CD14-positive monocyte (primary cell): ENCODE measurements at regions not wholly inside any gene's neighbourhood (a gene's known extent, or its start where the extent isn't known, plus 50 kb on each side); places are given as distances from the start of the nearest gene placed in this dataset.

ENCODE experiments used
- DNase-seq, 3 donors: peaks; one replicate each; pipeline ENCODE4 v3.0.0-alpha.2; 2011 to 2022
- H2AFZ ChIP-seq: 2 replicates; pipeline ENCODE4 v1.6.0; 2012; ENCODE audit warnings: mild to moderate bottlenecking, low read depth, low read length, inconsistent platforms; ENCODE audit not compliant: insufficient read depth, poor library complexity, severe bottlenecking
- H3K27ac ChIP-seq, 2 donors: 1 replicate in 1 of 2; 2 replicates in 1 of 2; pipeline ENCODE4 v1.5.1; 2012 to 2013; ENCODE audit warnings: low read length in 2 of 2, control low read depth in 1 of 2, inconsistent platforms in 1 of 2, low read depth in 1 of 2, mild to moderate bottlenecking in 1 of 2
- H3K27me3 ChIP-seq, 2 donors: one replicate each; pipeline versions ENCODE4 v1.6.0 to v1.6.1; 2011 to 2013; ENCODE audit warnings: low read length in 2 of 2; ENCODE audit not compliant: control insufficient read depth in 2 of 2, insufficient read depth in 2 of 2
- H3K36me3 ChIP-seq, 2 donors: replicated peaks in 1 of 2; 1 replicate in 1 of 2; 2 replicates in 1 of 2; pipeline versions ENCODE4 v1.5.1 to v1.6.1; 2012 to 2013; ENCODE audit warnings: low read length in 2 of 2, control low read depth in 1 of 2, inconsistent platforms in 1 of 2, mild to moderate bottlenecking in 1 of 2; ENCODE audit not compliant: insufficient read depth in 2 of 2, control insufficient read depth in 1 of 2
- H3K4me1 ChIP-seq, 2 donors: 1 replicate in 1 of 2; 2 replicates in 1 of 2; pipeline versions ENCODE4 v1.5.1 to v1.6.1; 2012 to 2013; ENCODE audit warnings: low read length in 2 of 2, control low read depth in 1 of 2, inconsistent platforms in 1 of 2, mild to moderate bottlenecking in 1 of 2, moderate library complexity in 1 of 2; ENCODE audit not compliant: insufficient read depth in 2 of 2, control insufficient read depth in 1 of 2
- H3K4me2 ChIP-seq: replicated peaks from 2 replicates; pipeline ENCODE3; 2012; ENCODE audit warnings: low read length, moderate library complexity, mild to moderate bottlenecking; ENCODE audit not compliant: poor library complexity, severe bottlenecking; ENCODE audit errors: extremely low read depth
- H3K4me3 ChIP-seq, 3 experiments: fragments of 200-600 bp in 1 of 3; sonication (generic) in 1 of 3; replicated peaks in 1 of 3; 1 replicate in 2 of 3; 2 replicates in 1 of 3; pipeline ENCODE4 v1.5.1; 2011 to 2013; ENCODE audit warnings: low read length in 3 of 3, mild to moderate bottlenecking in 3 of 3, control low read depth in 2 of 3, low read depth in 2 of 3, inconsistent platforms in 1 of 3, moderate library complexity in 1 of 3
- H3K79me2 ChIP-seq: 2 replicates; pipeline ENCODE4 v1.6.0; 2012; ENCODE audit warnings: mild to moderate bottlenecking, control low read depth, inconsistent platforms, low read length, moderate library complexity; ENCODE audit not compliant: insufficient read depth
- H3K9ac ChIP-seq: 2 replicates; pipeline ENCODE4 v1.6.0; 2017; ENCODE audit warnings: low read length, mild to moderate bottlenecking; ENCODE audit not compliant: insufficient read depth, poor library complexity, severe bottlenecking
- H3K9me3 ChIP-seq, 2 donors: replicated peaks in 1 of 2; 1 replicate in 1 of 2; 2 replicates in 1 of 2; pipeline versions ENCODE4 v1.5.1 to v1.6.1; 2012 to 2013; ENCODE audit warnings: low read length in 2 of 2, control low read depth in 1 of 2; ENCODE audit not compliant: control insufficient read depth in 1 of 2, insufficient read depth in 1 of 2
- H4K20me1 ChIP-seq: 2 replicates; pipeline ENCODE4 v1.6.0; 2012; ENCODE audit warnings: mild to moderate bottlenecking, low read length, control low read depth, moderate library complexity; ENCODE audit not compliant: insufficient read depth
- H3K27ac Mint-ChIP-seq, 7 donors: one replicate each; pipeline ENCODE4 v1.8.0; 2020; ENCODE audit warnings: mild to moderate bottlenecking in 7 of 7, mixed read lengths in 7 of 7, moderate library complexity in 6 of 7, inconsistent platforms in 2 of 7
- H3K27me3 Mint-ChIP-seq, 3 donors: one replicate each; pipeline ENCODE4 v1.8.0; 2021 to 2022; ENCODE audit warnings: low read depth in 3 of 3, mild to moderate bottlenecking in 3 of 3, mixed read lengths in 3 of 3, moderate library complexity in 3 of 3, inconsistent platforms in 1 of 3
- H3K36me3 Mint-ChIP-seq, 2 donors: one replicate each; pipeline ENCODE4 v1.8.0; 2020; ENCODE audit warnings: mixed read lengths in 2 of 2, inconsistent platforms in 1 of 2, mild to moderate bottlenecking in 1 of 2
- H3K4me1 Mint-ChIP-seq: one replicate; pipeline ENCODE4 v1.8.0; 2020; ENCODE audit warnings: mild to moderate bottlenecking, mixed read lengths
- H3K4me3 Mint-ChIP-seq, 2 donors: one replicate each; pipeline ENCODE4 v1.8.0; 2020; ENCODE audit warnings: mild to moderate bottlenecking in 2 of 2, mixed read lengths in 2 of 2, moderate library complexity in 1 of 2
- H3K9me3 Mint-ChIP-seq, 7 donors: one replicate each; pipeline ENCODE4 v1.8.0; 2020 to 2022; ENCODE audit warnings: mixed read lengths in 7 of 7, mild to moderate bottlenecking in 6 of 7, moderate library complexity in 6 of 7, inconsistent platforms in 2 of 7
- CTCF ChIP-seq: fragments of 200-600 bp; IDR thresholded peaks from one replicate; pipeline ENCODE4 v1.8.0; 2022; ENCODE audit warnings: antibody characterized with exemption, mild to moderate bottlenecking
- WGBS: methylation state at CpG from one replicate; pipeline ENCODE4 v1.1.5; 2013; ENCODE audit warnings: missing lambda C conversion rate; ENCODE audit not compliant: insufficient coverage; 5-methylcytosine and 5-hydroxymethylcytosine counted together
- intact Hi-C, 2 donors: fragments of 100-400 bp; cut with micrococcal nuclease; formaldehyde crosslinking; loops; one replicate each; pipeline versions ENCODE4 v1.15.0 to v1.15.1; 2023

DNA sequence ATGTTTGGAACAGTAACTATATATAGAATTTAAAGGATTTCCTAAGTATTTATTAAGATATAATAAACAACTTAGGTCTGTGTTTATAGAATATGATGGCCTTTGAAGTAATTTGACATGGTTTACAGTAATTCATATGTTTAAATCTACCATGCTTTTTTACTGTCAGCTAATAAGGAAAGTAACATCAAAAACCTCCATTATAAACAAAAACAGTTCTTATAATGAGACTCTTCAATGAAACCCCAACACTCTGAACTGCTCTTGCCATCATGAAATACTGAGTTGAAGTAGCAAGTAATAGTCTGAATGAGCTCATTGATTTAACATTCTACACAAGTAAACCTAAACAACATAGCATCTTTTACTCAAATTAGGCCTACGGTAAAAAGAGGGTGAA is 1236.5 kb downstream of the FSTL5 start:
- no peaks in the 10 kb centered on the region for H3K4me1 Mint-ChIP-seq
- intact Hi-C loops, result no loop called here

GRCh38 chr4:160928482-160928881 is 1235.3 kb downstream of the FSTL5 start:
- H2AFZ ChIP-seq, result no peak overlapping the region
- TF ChIP-seq CTCF, result no peak
- H3K27me3 ChIP-seq, result no peaks in the 10 kb centered on the region
- H3K4me1 ChIP-seq, result no peaks in the 10 kb centered on the region
- Mint-ChIP-seq H3K36me3 (no peaks in the 10 kb centered on the region), H3K4me3 (no peak overlapping the region), H3K9me3 (peaks cover 0 to 2% (median 0%) of the 10 kb centered on the region in 7 donors), H3K27me3 (no peaks in the 10 kb centered on the region), H3K27ac (no peak overlapping the region), H3K4me1 (no peaks in the 10 kb centered on the region)
- H3K9me3 ChIP-seq, result no peaks in the 10 kb centered on the region
- no peaks in the 10 kb centered on the region for H4K20me1 ChIP-seq
- no peak for DNase-seq
- no peak overlapping the region for H3K27ac ChIP-seq
- no CpG with 5 or more reads among the region's 3 CpGs for WGBS
- H3K36me3 ChIP-seq, result no peaks in the 10 kb centered on the region
- no peak overlapping the region for H3K9ac ChIP-seq
- intact Hi-C loops, result no loop called here
- H3K79me2 ChIP-seq, result no peaks in the 10 kb centered on the region
- H3K4me3 ChIP-seq, result no peak overlapping the region
- no peak overlapping the region for H3K4me2 ChIP-seq

More for the DNA sequence above, 1236.5 kb downstream of the FSTL5 start:
- no peaks in the 10 kb centered on the region for H3K79me2 ChIP-seq
- no peak overlapping the region for H3K27ac ChIP-seq
- no peaks in the 10 kb centered on the region for H3K9me3 ChIP-seq
- Mint-ChIP-seq H3K36me3 (no peaks in the 10 kb centered on the region), H3K4me3 (no peak overlapping the region), H3K27me3 (no peaks in the 10 kb centered on the region), H3K9me3 (peaks cover 0 to 2% (median 0%) of the 10 kb centered on the region in 7 donors), H3K27ac (no peak overlapping the region)
- no peaks in the 10 kb centered on the region for H3K36me3 ChIP-seq
- H3K9ac ChIP-seq, result no peak overlapping the region
- no peak for TF ChIP-seq CTCF
- H3K4me2 ChIP-seq, result no peak overlapping the region
- H3K4me1 ChIP-seq, result no peaks in the 10 kb centered on the region
- no peak overlapping the region for H3K4me3 ChIP-seq
- no peaks in the 10 kb centered on the region for H3K27me3 ChIP-seq
- no peaks in the 10 kb centered on the region for H4K20me1 ChIP-seq
- WGBS, result no CpG with 5 or more reads among the region's 1 CpG
- H2AFZ ChIP-seq, result no peak overlapping the region
- DNase-seq, result no peak
